GM12878 (cell line): ENCODE measurements at regions not wholly inside any gene's neighbourhood (a gene's known extent, or its start where the extent isn't known, plus 50 kb on each side); places are given as distances from the start of the nearest gene placed in this dataset.

ENCODE experiments used
- ATF7 ChIP-seq: fragments of 450-650 bp; IDR thresholded peaks from 2 replicates; pipeline ENCODE4 v1.6.1; 2016; ENCODE audit warnings: low read depth, mild to moderate bottlenecking
- CHD1 ChIP-seq: IDR thresholded peaks from 2 replicates; pipeline ENCODE4 v1.6.1; 2012; ENCODE audit warnings: low read depth, low read length, improper control_type of control experiment
- EZH2 ChIP-seq: IDR thresholded peaks from 2 replicates; pipeline ENCODE4 v1.6.1; 2012; ENCODE audit warnings: low read depth, mild to moderate bottlenecking, control low read depth, inconsistent platforms, low read length, borderline replicate concordance; ENCODE audit not compliant: control insufficient read depth
- MXI1 ChIP-seq: fragments of 150-350 bp; IDR thresholded peaks from 2 replicates; pipeline ENCODE4 v1.6.1; 2011; ENCODE audit warnings: low read depth, mild to moderate bottlenecking, inconsistent platforms, low read length, improper control_type of control experiment
- TF ChIP-seq, protein P1 (sequence below), 3 experiments: IDR thresholded peaks in 2 of 3; conservative IDR thresholded peaks in 1 of 3; 2 replicates each; pipeline ENCODE4 v1.5.1; 2011; ENCODE audit warnings: low read depth in 3 of 3, low read length in 3 of 3, mild to moderate bottlenecking in 3 of 3, control low read depth in 2 of 3, moderate library complexity in 2 of 3, inconsistent platforms in 1 of 3, mixed read lengths in 1 of 3; ENCODE audit not compliant: control insufficient read depth in 2 of 3, insufficient read depth in 1 of 3; ENCODE audit errors: extremely low read depth in 1 of 3

DNA sequence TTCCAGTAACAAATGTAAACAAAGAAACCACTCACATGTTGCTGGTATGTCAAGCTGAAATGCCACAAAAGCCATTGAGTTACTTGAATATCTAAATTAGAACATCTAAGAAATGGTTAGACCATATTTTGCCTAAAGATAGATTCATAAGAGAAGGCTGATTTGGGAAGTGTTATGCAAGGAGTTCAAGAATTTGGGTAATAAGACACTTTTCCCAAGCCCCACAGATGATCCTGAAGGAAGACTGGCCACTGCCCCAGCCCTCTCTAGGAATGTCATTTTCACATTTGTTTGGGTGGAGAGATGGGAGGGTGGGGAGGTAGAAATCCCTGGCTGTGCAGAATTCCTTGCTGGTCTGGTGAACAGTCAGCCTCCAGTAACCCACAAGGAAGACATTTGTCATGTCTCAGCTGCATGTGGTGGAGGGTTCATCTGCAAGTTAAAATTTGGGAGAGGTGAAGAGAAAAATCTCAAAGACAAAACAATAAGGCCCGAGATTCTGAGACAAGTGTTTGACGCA, 427.2 kb upstream of the KLF6 start:
- TF ChIP-seq, protein P1, sequence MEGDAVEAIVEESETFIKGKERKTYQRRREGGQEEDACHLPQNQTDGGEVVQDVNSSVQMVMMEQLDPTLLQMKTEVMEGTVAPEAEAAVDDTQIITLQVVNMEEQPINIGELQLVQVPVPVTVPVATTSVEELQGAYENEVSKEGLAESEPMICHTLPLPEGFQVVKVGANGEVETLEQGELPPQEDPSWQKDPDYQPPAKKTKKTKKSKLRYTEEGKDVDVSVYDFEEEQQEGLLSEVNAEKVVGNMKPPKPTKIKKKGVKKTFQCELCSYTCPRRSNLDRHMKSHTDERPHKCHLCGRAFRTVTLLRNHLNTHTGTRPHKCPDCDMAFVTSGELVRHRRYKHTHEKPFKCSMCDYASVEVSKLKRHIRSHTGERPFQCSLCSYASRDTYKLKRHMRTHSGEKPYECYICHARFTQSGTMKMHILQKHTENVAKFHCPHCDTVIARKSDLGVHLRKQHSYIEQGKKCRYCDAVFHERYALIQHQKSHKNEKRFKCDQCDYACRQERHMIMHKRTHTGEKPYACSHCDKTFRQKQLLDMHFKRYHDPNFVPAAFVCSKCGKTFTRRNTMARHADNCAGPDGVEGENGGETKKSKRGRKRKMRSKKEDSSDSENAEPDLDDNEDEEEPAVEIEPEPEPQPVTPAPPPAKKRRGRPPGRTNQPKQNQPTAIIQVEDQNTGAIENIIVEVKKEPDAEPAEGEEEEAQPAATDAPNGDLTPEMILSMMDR (IDR thresholded peaks at IDR 0.05 in 2 of 3, conservative IDR thresholded peaks at IDR 0.05 in 1 of 3; ENCODE audit: control insufficient read depth in 2 of 3, extremely low read depth in 1 of 3, insufficient read depth in 1 of 3, low read depth in 3 of 3, low read length in 3 of 3): no peak
- no peak for TF ChIP-seq CHD1
- no peak for TF ChIP-seq MXI1
- no peak for TF ChIP-seq EZH2
- TF ChIP-seq ATF7: no peak
